ENCODE measurements at regions not wholly inside any gene's neighbourhood (a gene's known extent, or its start where the extent isn't known, plus 50 kb on each side); places are given as distances from the start of the nearest gene placed in this dataset.

DNA sequence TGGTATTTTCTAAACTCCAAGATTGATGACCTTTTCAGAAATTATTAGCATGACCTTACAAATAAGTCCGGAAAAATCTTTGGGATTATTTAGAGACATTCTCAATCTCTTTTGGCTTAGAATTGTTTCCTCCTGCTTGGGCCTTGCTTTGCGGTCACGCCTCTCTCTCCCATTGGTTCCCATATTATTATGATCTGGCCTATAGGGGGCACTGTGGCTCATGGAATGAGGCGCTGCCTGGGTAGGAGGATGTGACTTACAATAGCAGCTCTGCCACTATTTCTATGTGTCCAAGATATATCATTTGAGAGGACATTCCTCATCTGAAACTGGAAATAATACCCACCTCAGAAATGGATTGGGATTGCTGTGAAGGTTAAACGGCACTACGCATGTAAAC is 464.9 kb downstream of the MFSD1 start:
- no peak for TF ChIP-seq POLR2A (IDR thresholded peaks at IDR 0.05)
- TF ChIP-seq, protein P1, sequence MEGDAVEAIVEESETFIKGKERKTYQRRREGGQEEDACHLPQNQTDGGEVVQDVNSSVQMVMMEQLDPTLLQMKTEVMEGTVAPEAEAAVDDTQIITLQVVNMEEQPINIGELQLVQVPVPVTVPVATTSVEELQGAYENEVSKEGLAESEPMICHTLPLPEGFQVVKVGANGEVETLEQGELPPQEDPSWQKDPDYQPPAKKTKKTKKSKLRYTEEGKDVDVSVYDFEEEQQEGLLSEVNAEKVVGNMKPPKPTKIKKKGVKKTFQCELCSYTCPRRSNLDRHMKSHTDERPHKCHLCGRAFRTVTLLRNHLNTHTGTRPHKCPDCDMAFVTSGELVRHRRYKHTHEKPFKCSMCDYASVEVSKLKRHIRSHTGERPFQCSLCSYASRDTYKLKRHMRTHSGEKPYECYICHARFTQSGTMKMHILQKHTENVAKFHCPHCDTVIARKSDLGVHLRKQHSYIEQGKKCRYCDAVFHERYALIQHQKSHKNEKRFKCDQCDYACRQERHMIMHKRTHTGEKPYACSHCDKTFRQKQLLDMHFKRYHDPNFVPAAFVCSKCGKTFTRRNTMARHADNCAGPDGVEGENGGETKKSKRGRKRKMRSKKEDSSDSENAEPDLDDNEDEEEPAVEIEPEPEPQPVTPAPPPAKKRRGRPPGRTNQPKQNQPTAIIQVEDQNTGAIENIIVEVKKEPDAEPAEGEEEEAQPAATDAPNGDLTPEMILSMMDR (IDR thresholded peaks at IDR 0.05) = peak; percentile 20 to 47 (median 28)
